Activated CD4-positive, alpha-beta T cell treated with anti-CD3 and anti-CD28 coated beads, Interleukin-2, amount 50 U/mL, for 1 hour (primary cell): ENCODE measurements at regions not wholly inside any gene's neighbourhood (a gene's known extent, or its start where the extent isn't known, plus 50 kb on each side); places are given as distances from the start of the nearest gene placed in this dataset.
"Not testable (repeated sequence)": the region's sequence is repeated elsewhere in the genome, so short reads cannot be mapped to it uniquely, and the experiment has no call there.

Source experiments
- DNase-seq: peaks from one replicate; pipeline ENCODE4 v3.0.0-alpha.2; 2020

DNA sequence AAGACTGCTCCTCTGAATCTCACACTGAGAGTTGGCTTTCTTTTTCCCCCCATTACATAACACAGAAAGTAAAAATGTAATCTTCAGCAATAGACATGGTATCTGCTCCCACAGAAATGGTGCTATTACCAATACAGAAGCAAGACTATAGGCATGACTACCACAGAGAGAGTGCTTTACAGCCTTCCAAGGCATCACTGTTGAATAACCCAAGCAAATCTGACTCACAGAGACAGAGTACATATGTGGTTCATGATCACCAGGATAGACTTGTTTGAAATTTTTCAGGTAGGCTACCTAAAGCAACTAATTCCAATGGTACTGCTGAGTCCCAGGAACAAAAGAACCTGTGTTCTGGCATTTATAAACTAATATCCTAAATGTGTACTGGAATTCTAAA is 1373.4 kb upstream of the C9orf72 start:
- DNase-seq = no peak

- no peak for DNase-seq
Observed at GRCh38 chr9:28951945-28952344, 1378.7 kb upstream of the C9orf72 start.

- DNase-seq = no peak
Observed at GRCh38 chr9:28956116-28956880, 1383.0 kb upstream of the C9orf72 start.

DNA sequence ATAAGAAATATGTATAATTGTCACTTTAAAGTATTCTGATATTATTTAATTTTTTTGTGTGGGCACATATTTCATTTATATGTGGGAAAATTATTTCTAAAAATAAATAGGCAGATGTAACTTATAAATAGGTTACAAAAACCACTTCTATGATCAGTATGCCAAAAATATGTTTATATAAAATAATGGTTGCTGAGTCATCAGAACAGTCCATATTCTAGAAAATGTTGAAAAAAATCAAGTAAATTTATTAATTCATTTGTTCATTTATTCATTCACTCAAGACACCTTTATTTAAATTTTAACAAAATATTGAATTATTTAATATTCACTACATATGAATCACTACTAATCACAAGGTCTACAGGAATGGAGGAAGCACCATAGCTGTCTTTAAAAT is 1387.3 kb upstream of the C9orf72 start:
- no peak for DNase-seq

- no peak for DNase-seq
Observed at GRCh38 chr9:28961623-28962022, 1388.3 kb upstream of the C9orf72 start.

- DNase-seq = no peak
Observed at GRCh38 chr9:28967226-28967625, 1393.9 kb upstream of the C9orf72 start.

GRCh38 chr9:28970241-28970654 is 1397.0 kb upstream of the C9orf72 start:
- no peak for DNase-seq

GRCh38 chr9:28971881-28972280 is 1398.6 kb upstream of the C9orf72 start:
- DNase-seq = no peak

DNA sequence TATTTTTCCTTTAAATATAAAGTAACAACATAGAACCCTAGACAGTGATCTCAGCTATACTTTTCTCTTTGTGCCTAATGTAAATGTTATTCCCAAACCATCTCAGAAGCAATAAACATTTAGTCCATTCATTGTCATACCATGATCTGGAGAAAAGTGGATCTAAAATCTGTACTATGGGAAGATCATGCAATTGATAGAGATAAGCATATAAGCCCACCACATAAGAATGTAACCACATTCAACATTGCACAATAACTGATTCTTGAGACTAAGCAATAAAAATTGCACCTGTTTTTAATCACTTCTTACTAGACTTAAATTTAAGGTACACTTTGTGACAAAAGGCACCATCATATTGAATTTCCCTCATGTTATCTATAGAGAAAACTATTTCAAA is 1403.0 kb upstream of the C9orf72 start:
- no peak for DNase-seq

DNA sequence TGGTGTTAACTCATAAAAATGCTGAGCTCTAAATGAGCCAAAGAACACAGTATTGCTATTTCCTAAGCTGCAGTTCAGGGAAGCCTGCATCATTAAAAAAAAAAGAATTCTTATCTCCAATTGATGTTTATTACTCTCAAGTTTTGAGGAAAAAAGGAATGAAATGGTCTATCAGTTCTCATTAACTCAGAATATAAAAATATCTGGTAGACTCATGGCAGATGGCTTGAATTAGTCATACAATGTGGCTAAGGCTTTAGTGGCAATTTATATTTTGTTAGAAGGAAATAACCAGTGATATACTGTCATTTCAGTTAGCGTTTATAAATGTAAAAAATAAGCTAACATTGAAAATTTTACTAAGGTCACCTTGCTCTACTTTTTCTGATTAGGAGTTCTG is 1403.4 kb upstream of the C9orf72 start:
- no peak for DNase-seq

GRCh38 chr9:28981129-28981528 is 1407.8 kb upstream of the C9orf72 start:
- DNase-seq = no peak

DNA sequence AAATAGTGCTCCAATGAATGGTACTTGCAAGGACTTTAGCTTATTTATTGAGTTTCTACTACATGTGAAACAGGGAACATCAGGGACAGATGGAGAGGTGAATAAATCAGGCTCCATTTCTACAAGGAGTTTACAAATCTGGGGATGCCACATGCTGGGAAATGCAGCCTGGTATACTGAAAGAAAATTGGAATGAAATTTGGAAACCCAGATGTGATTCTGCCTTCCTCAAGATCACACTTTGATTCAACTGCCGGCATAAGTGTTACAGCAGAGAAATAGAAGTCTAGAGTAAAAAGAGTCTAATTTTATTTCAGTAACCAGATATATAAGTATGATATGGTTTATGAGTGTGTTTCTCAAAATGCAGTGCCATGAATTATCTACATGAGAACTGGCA is 1408.4 kb upstream of the C9orf72 start:
- DNase-seq = no peak

DNA sequence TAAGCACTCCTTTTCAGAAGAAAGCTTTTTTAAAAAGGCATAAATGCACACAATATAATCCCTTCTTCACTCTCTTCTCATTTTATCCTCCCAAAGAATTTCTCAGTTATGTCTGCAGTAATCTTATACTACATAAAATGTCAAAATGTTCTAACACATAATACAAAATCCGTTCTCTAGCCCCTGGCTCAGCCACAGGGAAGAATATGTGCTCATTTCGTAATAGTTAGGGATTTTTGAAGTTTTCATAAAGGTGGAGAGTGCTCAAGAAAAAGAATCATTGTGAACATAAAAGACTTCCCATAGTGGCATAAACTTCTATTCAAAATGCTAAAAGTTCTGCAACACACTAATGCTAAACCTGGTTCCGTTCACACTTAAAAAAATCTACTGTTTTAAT is 1410.7 kb upstream of the C9orf72 start:
- no peak for DNase-seq

DNA sequence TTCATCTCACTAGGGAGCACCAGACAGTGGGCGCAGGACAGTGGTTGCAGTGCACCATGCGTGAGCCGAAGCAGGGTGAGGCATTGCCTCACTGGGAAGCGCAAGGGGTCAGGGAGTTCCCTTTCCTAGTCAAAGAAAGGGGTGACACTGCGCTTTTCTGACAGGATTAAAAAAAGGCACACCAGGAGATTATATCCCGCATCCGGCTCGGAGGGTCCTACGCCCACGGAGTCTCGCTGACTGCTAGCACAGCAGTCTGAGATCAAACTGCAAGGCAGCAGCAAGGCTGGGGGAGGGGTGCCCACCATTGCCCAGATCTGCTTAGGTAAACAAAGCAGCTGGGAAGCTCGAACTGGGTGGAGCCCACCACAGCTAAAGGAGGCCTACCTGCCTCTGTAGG is 1416.7 kb upstream of the C9orf72 start:
- DNase-seq = not testable (repeated sequence)

DNA sequence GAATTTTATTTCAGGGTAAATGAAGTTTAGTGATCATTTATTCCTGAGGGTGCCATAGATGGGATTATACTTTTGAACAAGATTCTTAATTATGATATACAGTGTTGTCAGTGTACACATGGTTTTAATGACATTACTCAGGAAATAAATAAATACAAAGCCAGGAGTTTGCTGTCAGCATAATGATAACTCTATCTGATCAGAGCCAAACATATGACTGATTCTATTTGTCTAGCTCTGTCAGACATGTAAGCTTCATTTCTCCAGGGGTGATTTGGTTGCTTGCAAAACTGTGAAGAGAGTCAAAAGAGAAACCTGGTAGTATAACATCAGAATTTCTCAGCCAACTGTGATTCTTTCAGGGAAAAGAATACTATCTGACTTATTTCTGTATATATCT is 1425.8 kb upstream of the C9orf72 start:
- no peak for DNase-seq

DNA sequence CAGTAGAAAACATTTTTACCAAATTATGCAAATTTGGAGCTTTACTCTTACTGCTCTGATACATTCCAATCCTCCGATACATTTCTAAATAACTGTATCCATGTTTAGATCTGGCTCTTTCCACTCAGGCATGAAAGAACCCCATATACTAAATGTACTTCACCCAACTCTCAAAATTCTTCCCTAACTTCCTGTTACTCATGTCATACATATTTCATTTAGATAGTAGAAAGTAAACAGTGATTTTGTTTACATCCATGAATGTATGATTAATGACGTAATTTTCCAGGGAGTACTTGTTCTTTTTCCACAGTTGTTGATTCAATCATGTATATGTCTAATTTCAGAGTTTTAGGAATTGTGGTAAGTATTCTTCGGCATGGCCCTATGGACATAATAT is 1426.5 kb upstream of the C9orf72 start:
- DNase-seq = no peak

GRCh38 chr9:29001006-29001405 is 1427.7 kb upstream of the C9orf72 start:
- no peak for DNase-seq

DNA sequence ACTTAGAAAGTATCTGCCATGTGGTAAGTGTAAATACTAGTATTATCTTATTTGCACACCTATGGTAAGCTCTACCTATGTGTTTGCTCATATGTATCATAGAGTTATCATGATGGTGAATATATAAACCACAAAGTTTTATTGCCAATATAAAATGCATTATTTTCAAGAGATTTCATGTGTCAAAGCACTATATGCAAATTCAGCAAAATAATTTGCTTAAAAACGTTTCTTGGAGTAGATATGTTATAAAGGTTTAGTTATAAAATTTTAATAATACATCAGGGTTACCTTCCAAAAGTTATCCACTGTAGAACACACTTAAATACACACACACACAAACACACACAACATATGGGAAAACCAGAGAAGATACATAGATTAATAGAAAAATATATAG is 1431.7 kb upstream of the C9orf72 start:
- no peak for DNase-seq

- DNase-seq = no peak
Observed at GRCh38 chr9:29006628-29007027, 1433.3 kb upstream of the C9orf72 start.

- no peak for DNase-seq
Observed at GRCh38 chr9:29012911-29013310, 1439.6 kb upstream of the C9orf72 start.

GRCh38 chr9:29021632-29022031 is 1448.4 kb upstream of the C9orf72 start:
- no peak for DNase-seq

- no peak for DNase-seq
Observed at GRCh38 chr9:29038332-29038731, 1465.1 kb upstream of the C9orf72 start.

DNA sequence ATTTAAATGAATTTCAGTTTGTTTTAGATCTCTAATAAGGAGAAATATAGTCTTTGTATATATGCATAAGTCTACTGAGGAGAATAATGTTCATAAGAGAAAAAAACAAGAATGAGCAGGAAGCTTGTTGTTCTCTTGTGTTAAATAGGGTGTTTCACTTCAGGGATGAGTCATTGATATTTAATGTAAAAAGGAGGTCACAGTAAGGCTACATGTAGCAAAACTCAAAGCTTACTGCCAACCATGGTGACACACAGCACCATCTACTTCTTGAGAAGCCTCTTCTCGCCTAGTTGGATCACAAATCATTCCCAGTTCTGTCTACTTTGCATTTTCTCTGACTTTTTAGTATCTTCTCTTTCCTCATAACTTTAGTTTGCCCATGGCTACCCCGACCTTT is 1466.0 kb upstream of the C9orf72 start:
- no peak for DNase-seq

GRCh38 chr9:29043072-29043471 is 1469.8 kb upstream of the C9orf72 start:
- DNase-seq = no peak

DNA sequence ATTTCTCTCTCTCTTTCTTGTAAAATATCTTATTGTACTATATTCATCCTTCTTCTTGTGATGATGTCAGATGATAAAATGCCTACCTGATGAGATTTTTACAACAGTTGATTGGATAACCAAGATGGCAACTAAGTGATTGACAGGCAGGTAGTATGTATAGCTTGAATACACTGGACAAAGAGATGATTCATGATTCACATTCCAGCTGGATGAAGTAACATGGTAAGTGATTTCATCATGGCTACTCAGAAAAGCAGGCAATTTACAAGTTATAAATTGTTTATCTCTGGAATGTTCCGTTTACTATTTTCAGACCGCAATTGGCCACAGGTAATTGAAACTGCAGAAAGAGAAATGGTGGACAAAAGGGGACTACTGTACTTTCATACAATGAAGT is 1471.7 kb upstream of the C9orf72 start:
- DNase-seq = no peak
